T47D (cell line): ENCODE measurements at regions not wholly inside any gene's neighbourhood (a gene's known extent, or its start where the extent isn't known, plus 50 kb on each side); places are given as distances from the start of the nearest gene placed in this dataset.

Source experiments
- DNase-seq, 2 experiments: peaks; one replicate each; pipeline versions ENCODE4 v3.0.0 to v3.0.0-alpha.2; 2011 to 2012; ENCODE audit warnings: low read depth in 1 of 2, low spot score in 1 of 2
- JUND ChIP-seq: IDR thresholded peaks from 2 replicates; pipeline ENCODE4 v1.6.1; 2012; ENCODE audit warnings: low read depth
- in situ Hi-C: cut with HindIII; loops from 2 replicates; pipeline ENCODE4 v1.10.0; 2016; ENCODE audit warnings: low sequenced_read_pairs, low pct_unique_long_range_greater_than_20kb

DNA sequence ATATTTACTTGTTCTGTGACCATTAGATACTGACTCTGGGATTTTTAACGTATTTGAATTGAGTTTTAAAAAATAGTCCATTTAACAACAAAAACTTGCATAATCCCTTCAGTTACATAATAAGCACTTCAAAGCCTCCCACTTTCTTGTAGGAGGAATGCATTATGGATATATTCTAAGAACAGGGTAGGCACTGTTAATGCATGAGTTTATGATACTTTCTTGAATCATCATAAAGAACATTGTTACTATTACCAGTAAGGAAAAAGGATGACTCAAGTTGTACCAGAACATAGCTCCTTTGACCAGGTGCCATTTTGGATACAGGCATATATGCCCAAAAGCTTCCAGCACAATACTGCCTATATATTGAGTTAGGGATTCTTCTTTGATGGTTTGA, 671.4 kb downstream of the GALC start:
- in situ Hi-C loops = no loop called here
- no peak for DNase-seq
- no peak for TF ChIP-seq JUND

DNA sequence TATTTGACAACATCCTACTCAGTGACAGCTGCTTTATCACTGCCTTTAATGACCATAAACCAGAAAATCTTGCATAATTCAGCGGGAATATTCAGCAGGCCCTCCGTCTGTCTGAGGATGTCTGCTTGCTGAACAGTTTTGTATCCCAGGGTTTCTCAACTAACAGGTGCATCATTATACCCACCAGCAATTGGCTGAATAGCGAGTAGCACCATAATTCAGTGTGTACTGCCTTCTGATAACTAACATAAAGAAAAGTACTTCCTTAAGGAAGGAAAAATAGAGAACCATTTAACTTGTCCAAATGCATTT, 680.1 kb downstream of the GALC start:
- TF ChIP-seq JUND = no peak
- in situ Hi-C loops = no loop called here
- no peak for DNase-seq

DNA sequence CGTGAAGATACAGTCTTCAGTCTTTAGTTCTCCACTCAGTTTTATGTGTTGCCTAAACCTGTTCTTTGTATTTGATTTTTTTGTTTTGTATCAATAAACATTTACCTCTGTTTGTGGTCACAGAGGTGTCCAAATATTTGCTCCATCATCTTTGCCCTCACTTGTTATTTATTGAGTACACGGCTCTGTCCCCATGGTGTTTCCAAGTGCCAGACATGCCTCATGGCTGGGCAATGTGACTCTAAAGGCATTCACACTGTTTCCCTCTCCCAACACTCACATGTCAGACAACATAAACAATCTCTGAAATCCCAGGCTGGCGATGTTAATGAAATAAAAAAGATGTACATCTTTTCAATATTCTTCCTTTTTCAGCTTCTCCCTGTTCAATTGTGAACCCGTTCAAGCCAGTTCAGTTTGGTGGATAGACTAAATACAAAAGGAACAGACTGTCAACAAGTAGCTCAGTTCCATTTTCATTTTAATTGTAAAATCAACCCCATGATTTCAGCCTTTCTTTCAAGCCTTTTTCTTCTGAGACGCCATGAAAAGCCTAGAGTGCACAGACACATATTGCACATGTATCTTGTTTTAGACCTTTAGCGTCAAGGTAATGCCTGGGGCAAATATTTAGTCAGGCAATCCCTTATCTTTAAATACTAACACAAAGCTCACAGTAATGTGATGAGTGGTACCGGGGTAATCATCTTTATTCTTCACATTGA, 680.7 kb downstream of the GALC start:
- TF ChIP-seq JUND = no peak

DNA sequence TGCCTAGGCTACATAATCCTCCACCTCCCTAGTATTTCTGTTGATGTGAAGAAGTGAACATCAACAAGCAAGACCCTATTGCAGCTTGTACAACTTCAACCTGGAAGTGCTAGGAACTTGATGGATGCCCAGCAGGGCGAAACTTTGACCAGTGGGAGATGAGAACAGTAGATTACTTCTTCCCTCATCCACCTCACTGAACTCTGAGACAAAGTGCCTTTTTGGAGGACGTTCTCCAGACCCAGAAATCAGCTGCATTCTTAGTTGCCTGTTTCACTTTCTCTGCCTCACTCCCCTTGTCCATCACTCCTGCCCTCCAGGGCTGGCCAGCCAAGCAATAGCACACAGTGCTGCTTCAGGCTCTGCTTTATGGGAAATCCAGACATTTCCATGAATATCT, 683.4 kb downstream of the GALC start:
- in situ Hi-C loops = no loop called here
- no peak for TF ChIP-seq JUND
- DNase-seq = no peak

More for the DNA sequence above, 680.7 kb downstream of the GALC start:
- in situ Hi-C loops = no loop called here
- peak; percentile 17 to 91 for DNase-seq

DNA sequence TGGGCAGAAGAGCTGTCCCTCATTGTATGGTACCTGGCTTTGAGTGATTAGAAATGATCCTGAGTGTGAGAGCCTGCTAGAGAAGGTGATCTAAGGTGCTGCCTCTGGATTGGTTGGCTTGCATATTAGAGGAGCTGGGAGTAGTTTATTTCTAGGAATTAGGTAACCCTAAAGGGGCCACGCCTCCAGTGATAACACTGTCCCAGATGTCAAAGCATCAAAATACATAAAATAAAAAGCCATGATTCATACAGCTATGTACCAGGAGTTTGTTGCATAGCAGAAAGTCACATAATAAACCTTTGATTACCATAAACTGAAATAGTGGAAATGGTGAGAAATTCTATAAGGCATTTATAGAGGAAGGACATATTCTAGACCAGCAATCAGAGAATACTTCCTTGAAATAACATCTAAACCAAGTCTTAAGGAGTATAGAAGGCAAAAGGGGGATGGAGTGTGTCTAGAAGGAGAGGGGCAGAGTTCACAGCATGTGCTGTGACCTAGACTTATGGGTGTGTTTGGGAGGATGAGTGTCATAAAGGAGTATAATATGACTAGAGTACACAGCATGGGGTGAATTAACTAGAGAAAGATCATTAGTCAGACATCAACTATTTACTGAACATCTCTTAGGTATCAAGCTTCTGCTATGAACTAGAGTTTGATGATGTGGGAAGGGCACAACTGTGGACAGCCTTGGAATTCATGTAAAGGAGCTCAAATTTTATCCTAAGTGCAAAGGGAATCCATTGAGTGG, 686.4 kb downstream of the GALC start:
- DNase-seq = no peak
- no peak for TF ChIP-seq JUND
- in situ Hi-C loops = no loop called here

DNA sequence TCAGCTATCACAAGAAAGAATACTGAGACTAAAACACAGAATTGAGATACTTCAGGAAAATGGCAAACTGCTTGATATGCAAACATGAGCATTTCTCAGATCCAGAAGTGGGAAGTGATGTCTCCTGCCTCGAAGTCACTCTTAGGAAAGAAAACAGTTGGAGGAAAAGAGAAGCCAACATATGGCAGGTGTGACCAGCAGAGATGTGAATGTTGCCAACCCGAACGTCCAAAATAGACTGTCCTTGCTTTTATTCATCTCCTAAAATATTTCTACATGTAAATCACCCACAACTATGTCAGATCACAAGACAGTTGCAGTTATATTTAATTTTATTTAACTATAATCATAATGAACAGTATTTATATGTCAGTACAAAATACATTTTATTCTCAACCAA, 687.6 kb downstream of the GALC start:
- in situ Hi-C loops = no loop called here
- no peak for DNase-seq
- TF ChIP-seq JUND = no peak

DNA sequence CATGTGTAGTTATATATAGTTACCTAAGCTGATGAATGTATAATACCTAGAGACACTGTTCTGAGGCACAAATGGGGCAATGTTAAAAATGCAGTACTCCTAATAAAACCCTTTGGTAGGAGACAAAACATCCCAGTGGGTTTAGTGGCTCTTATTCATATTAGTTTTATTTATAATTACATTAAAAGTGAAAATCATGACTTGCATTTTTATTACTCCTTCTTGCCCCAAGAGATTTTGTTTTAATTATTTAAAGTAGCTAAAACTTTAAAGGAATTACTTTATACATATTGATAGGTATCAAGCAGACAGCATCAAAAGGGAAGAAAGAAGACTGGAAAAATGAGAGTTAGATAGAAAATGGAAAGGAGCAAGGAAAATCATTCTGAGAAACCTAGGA, 688.6 kb downstream of the GALC start:
- TF ChIP-seq JUND = no peak
- in situ Hi-C loops = no loop called here
- DNase-seq = no peak

DNA sequence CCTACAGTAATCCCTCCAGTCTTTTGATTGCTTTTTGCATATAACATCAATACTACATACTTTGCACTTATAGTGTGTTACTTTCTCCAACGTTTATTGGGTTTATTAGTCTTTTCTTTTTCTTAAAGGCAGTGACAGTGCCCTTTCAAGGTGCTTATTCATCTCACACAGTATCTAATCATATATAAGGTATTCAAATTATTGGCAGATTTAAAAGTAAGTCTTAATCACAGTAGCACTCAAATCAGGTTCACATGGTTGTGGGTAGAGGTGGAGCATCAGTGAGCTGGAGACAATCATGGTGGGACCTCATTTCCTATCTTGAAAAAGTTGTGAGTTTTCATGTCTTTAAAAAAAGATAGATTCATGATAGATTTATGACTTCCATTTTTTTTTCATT, 706.2 kb downstream of the GALC start:
- in situ Hi-C loops = no loop called here
- TF ChIP-seq JUND = no peak
- no peak for DNase-seq

DNA sequence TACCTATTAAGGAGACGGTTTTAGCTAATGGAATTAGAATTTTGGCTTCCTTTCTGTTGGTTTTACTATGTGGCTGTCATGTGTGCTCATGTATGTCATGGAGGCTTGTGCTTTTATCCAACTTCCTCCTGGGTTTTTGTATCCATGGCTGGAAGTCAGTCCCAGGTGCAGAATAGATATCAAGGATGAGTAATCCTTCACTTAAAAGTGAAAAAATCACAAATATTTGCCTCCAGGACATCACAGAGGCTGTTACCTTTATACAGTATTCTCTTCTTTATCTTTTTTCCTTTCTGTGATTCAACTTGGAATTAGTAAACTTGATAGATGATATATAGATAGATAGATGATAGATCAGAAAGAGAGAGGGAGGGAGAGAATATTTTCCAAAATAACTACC, 706.8 kb downstream of the GALC start:
- in situ Hi-C loops = no loop called here
- TF ChIP-seq JUND = no peak
- no peak for DNase-seq

DNA sequence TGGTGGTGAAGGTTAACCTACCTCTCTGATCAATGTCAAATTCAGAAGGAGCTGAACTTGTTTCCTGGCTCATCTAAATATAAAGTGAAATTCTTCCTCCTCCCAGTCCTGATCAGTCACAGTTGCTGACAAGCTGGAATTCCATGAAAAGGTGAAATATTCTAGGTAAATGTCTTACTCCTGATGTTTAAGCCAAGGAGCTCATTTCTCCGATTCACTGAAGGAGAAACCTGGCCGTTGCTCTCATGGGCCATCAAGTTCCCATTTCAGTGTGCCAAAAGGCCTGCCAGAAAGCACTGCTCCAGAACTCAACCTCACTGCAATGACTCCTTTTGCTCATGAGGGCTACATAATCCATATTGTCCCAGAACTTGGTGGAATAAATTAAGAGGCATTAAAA, 707.5 kb downstream of the GALC start:
- DNase-seq = no peak
- TF ChIP-seq JUND = no peak
- in situ Hi-C loops = no loop called here

DNA sequence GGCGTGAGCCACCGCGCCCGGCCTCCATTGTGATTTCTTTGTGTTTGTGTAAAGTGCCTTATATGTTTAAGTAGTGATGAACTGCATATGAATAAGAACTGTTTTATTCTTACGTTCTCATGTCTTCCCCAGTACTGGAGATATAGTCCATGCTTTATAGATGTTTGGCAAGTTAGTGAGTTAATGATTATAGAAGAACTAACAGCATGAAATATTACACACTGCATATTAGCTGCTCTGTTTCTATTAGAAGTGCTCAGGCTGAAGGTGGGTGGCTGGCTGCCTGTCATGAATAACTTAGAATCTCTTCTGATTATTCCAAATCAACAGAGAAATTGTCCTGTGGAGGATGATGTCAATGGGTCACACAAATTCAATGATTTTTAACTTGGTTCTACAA, 709.4 kb downstream of the GALC start:
- in situ Hi-C loops = no loop called here
- no peak for DNase-seq

DNA sequence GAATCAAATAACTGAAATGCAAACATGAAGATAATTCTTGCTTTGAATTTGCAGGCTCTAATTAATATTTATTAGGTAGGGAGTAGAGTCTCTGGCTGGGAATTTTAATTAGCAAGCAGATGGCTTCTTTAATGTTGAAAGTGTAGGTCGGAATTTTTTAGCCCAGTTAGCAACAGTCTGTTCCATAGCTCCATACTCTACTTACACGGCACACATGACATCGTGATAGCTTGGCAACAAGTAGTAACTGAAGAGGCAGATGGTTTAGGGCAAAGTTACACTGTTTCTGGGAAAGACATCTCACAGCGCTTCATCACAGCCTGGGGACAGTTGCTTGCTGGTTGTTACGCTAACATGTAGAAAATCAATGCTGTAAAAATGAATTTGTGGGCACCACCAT, 710.7 kb downstream of the GALC start:
- in situ Hi-C loops = no loop called here
- DNase-seq = no peak
- no peak for TF ChIP-seq JUND

More for the DNA sequence above, 709.4 kb downstream of the GALC start:
- TF ChIP-seq JUND = no peak

DNA sequence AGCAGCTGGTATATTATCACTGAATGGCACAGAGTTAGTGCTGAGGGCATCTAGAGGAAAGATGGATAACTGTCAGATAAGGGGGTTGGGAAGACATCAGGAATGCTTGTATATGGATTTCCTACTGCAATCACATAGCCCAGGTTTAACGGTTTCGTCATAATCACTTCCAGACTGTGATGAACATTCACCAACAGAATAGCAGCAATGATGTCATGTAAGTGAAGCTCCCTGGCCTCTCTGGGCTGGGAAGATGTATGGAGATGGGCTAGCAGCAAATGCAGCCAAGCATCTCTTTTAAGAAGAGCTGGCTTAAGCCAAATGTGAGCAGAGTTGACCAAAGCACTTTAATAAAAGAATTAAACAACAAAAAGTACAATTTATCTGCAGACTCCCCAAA, 714.6 kb downstream of the GALC start:
- in situ Hi-C loops = no loop called here
- TF ChIP-seq JUND = no peak

DNA sequence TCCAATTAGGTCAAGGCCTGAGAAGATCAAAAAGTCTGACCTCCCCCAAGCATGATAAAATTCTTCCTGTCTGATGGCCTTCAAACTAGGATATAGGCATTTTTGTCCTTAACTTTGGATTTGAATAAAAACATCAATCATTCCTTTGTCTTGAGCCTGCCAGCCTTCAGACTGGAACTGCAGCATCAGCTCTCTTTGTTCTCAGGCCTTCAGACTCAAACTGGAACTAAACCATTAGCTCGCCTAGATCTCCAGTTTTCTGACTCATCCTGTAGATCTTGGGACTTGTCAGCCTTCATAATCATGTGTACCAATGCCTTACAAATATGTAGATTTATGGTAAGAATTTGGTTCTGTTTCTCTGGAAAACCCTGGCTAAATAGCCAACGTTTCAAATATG, 721.7 kb downstream of the GALC start:
- in situ Hi-C loops = no loop called here
- no peak for TF ChIP-seq JUND
- DNase-seq = no peak

More for the DNA sequence above, 714.6 kb downstream of the GALC start:
- DNase-seq = no peak
